ENCODE measurements at regions not wholly inside any gene's neighbourhood (a gene's known extent, or its start where the extent isn't known, plus 50 kb on each side); places are given as distances from the start of the nearest gene placed in this dataset.

GRCh38 chr3:28646435-28646834 lies 297.8 kb upstream of the AZI2 start:
- no peak for TF ChIP-seq CTCF (IDR thresholded peaks at IDR 0.05; ENCODE audit: insufficient read depth, low read length, poor library complexity, severe bottlenecking)
- no peak for TF ChIP-seq EZH2phosphoT487 (conservative IDR thresholded peaks at IDR 0.05; ENCODE audit: low read length)
